ENCODE measurements at regions not wholly inside any gene's neighbourhood (a gene's known extent, or its start where the extent isn't known, plus 50 kb on each side); places are given as distances from the start of the nearest gene placed in this dataset.

- Histone ChIP-seq H3K36me3 (replicated peaks; ENCODE audit: insufficient read depth, low read length) (no peaks in the 10 kb centered on the region), H3K9me2 (replicated peaks; ENCODE audit: insufficient read depth, low read length) (no peaks in the 10 kb centered on the region), H2AFZ (ENCODE audit: low read length) (no peak overlapping the region), H3K4me3 (ENCODE audit: low read length) (no peak overlapping the region), H3K9me3 (replicated peaks; ENCODE audit: insufficient read depth, low read length) (no peaks in the 10 kb centered on the region), H3K27me3 (replicated peaks; ENCODE audit: insufficient read depth, low read length) (no peaks in the 10 kb centered on the region), H3F3A (ENCODE audit: insufficient read depth, low read length) (0 out of 2 replicates have a peak, but pooled peaks cover 4% of the 10 kb centered on the region), H3K4me2 (ENCODE audit: low read depth, low read length) (no peak overlapping the region), H3K4me1 (ENCODE audit: low read length) (peaks cover 9% of the 10 kb centered on the region; the same call in 1 of the 2 replicates), H4K20me1 (ENCODE audit: insufficient read depth, low read length) (no peaks in the 10 kb centered on the region), H3K9ac (ENCODE audit: low read length) (no peak overlapping the region), H3K79me2 (ENCODE audit: low read length) (no peaks in the 10 kb centered on the region), H3K27ac (ENCODE audit: low read length) (no peak overlapping the region)
- DNase-seq = no peak
- TF ChIP-seq EZH2 (optimal IDR thresholded peaks at IDR 0.05; ENCODE audit: low read depth, low read length) = no peak
- TF ChIP-seq, protein P1, sequence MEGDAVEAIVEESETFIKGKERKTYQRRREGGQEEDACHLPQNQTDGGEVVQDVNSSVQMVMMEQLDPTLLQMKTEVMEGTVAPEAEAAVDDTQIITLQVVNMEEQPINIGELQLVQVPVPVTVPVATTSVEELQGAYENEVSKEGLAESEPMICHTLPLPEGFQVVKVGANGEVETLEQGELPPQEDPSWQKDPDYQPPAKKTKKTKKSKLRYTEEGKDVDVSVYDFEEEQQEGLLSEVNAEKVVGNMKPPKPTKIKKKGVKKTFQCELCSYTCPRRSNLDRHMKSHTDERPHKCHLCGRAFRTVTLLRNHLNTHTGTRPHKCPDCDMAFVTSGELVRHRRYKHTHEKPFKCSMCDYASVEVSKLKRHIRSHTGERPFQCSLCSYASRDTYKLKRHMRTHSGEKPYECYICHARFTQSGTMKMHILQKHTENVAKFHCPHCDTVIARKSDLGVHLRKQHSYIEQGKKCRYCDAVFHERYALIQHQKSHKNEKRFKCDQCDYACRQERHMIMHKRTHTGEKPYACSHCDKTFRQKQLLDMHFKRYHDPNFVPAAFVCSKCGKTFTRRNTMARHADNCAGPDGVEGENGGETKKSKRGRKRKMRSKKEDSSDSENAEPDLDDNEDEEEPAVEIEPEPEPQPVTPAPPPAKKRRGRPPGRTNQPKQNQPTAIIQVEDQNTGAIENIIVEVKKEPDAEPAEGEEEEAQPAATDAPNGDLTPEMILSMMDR (IDR thresholded peaks at IDR 0.05; ENCODE audit: low read length) = no peak
- no peak for TF ChIP-seq EZH2phosphoT487 (IDR thresholded peaks at IDR 0.05; ENCODE audit: low read length)
Measured at GRCh38 chr14:87181288-87181687, 811.7 kb downstream of the GALC start.

GRCh38 chr14:87179936-87180335 lies 813.0 kb downstream of the GALC start:
- Histone ChIP-seq H2AFZ (ENCODE audit: low read length) (no peak overlapping the region), H3K9me3 (replicated peaks; ENCODE audit: insufficient read depth, low read length) (no peaks in the 10 kb centered on the region), H3K4me3 (ENCODE audit: low read length) (no peak overlapping the region), H3K9ac (ENCODE audit: low read length) (no peak overlapping the region), H3K4me1 (ENCODE audit: low read length) (peaks cover 9% of the 10 kb centered on the region; the same call in 1 of the 2 replicates), H3K27me3 (replicated peaks; ENCODE audit: insufficient read depth, low read length) (no peaks in the 10 kb centered on the region), H3K27ac (ENCODE audit: low read length) (no peak overlapping the region), H3K4me2 (ENCODE audit: low read depth, low read length) (no peak overlapping the region), H3K79me2 (ENCODE audit: low read length) (no peaks in the 10 kb centered on the region), H3F3A (ENCODE audit: insufficient read depth, low read length) (0 out of 2 replicates have a peak, but pooled peaks cover 4% of the 10 kb centered on the region), H4K20me1 (ENCODE audit: insufficient read depth, low read length) (no peaks in the 10 kb centered on the region), H3K36me3 (replicated peaks; ENCODE audit: insufficient read depth, low read length) (no peaks in the 10 kb centered on the region), H3K9me2 (replicated peaks; ENCODE audit: insufficient read depth, low read length) (no peaks in the 10 kb centered on the region)
- no peak for DNase-seq
- TF ChIP-seq, protein P1 (IDR thresholded peaks at IDR 0.05; ENCODE audit: low read length) = no peak
- TF ChIP-seq EZH2phosphoT487 (IDR thresholded peaks at IDR 0.05; ENCODE audit: low read length) = no peak
- TF ChIP-seq EZH2 (optimal IDR thresholded peaks at IDR 0.05; ENCODE audit: low read depth, low read length) = no peak

- Histone ChIP-seq H3F3A (ENCODE audit: insufficient read depth, low read length) (0 out of 2 replicates have a peak, but pooled peaks cover 4% of the 10 kb centered on the region), H3K79me2 (ENCODE audit: low read length) (no peaks in the 10 kb centered on the region), H3K27ac (ENCODE audit: low read length) (no peak overlapping the region), H4K20me1 (ENCODE audit: insufficient read depth, low read length) (no peaks in the 10 kb centered on the region), H3K4me1 (ENCODE audit: low read length) (peaks cover 9% of the 10 kb centered on the region; the same call in 1 of the 2 replicates), H3K36me3 (replicated peaks; ENCODE audit: insufficient read depth, low read length) (no peaks in the 10 kb centered on the region), H2AFZ (ENCODE audit: low read length) (no peak overlapping the region), H3K4me3 (ENCODE audit: low read length) (no peak overlapping the region), H3K9me2 (replicated peaks; ENCODE audit: insufficient read depth, low read length) (no peaks in the 10 kb centered on the region), H3K4me2 (ENCODE audit: low read depth, low read length) (no peak overlapping the region), H3K9ac (ENCODE audit: low read length) (no peak overlapping the region), H3K27me3 (replicated peaks; ENCODE audit: insufficient read depth, low read length) (no peaks in the 10 kb centered on the region), H3K9me3 (replicated peaks; ENCODE audit: insufficient read depth, low read length) (no peaks in the 10 kb centered on the region)
- TF ChIP-seq EZH2 (optimal IDR thresholded peaks at IDR 0.05; ENCODE audit: low read depth, low read length) = no peak
- no peak for TF ChIP-seq EZH2phosphoT487 (IDR thresholded peaks at IDR 0.05; ENCODE audit: low read length)
- TF ChIP-seq, protein P1 (IDR thresholded peaks at IDR 0.05; ENCODE audit: low read length) = no peak
- DNase-seq = peak; percentile 56
Measured at GRCh38 chr14:87178277-87178676, 814.7 kb downstream of the GALC start.
